IMR-90 (cell line): ENCODE measurements at regions not wholly inside any gene's neighbourhood (a gene's known extent, or its start where the extent isn't known, plus 50 kb on each side); places are given as distances from the start of the nearest gene placed in this dataset.

Experiments
- ATAC-seq: fragments of 200-7000 bp; cut with Tn5 transposase; 2 replicates; pipeline ENCODE4 v1.9.1; 2020; ENCODE audit warnings: low read depth, mild to moderate bottlenecking, moderate library complexity
- BruUV-seq: library from RNA; stranded (reverse); fragments of 400-500 nt; replicated peaks from 2 replicates; lab custom pipeline; 2021; lab: Mats Ljungman, UMichigan
- CTCF ChIA-PET: fragments of 300-600 bp; formaldehyde crosslinking; extraction: SDS; loops from one replicate; lab custom pipeline; 2021; ENCODE audit warnings: antibody characterized with exemption; lab: Yijun Ruan, JAX
- POLR2A ChIA-PET: fragments of 300-600 bp; sonication (Branson Sonifier 250); formaldehyde crosslinking; loops from one replicate; lab custom pipeline; 2022; ENCODE audit warnings: antibody characterized with exemption; ENCODE audit not compliant: unreplicated experiment; lab: Charles Lee
- DNase-seq: peaks from one replicate; pipeline ENCODE4 v3.0.0; 2013
- H2AFZ ChIP-seq: replicated peaks from 2 replicates; pipeline ENCODE3; 2013; ENCODE audit warnings: low read length, mild to moderate bottlenecking; ENCODE audit not compliant: poor library complexity
- H2AK5ac ChIP-seq: 2 replicates; pipeline ENCODE4 v1.6.1; 2013; ENCODE audit warnings: low read depth, low read length, inconsistent platforms
- H2AK9ac ChIP-seq: replicated peaks from 2 replicates; pipeline ENCODE3; 2013; ENCODE audit warnings: mild to moderate bottlenecking, low read depth, low read length, moderate library complexity; ENCODE audit not compliant: poor library complexity
- H2BK120ac ChIP-seq: 2 replicates; pipeline ENCODE4 v1.6.1; 2013; ENCODE audit warnings: low read depth, low read length, inconsistent platforms
- H2BK15ac ChIP-seq: 3 replicates; pipeline ENCODE4 v1.6.1; 2013; ENCODE audit warnings: low read depth, low read length, inconsistent platforms
- H2BK20ac ChIP-seq: 2 replicates; pipeline ENCODE4 v1.6.1; 2013; ENCODE audit warnings: low read depth, mild to moderate bottlenecking, inconsistent platforms, low read length, moderate library complexity
- H2BK5ac ChIP-seq: 2 replicates; pipeline ENCODE4 v1.6.1; 2013; ENCODE audit warnings: mild to moderate bottlenecking, low read depth, low read length, inconsistent platforms; ENCODE audit not compliant: poor library complexity, severe bottlenecking
- H3K14ac ChIP-seq: replicated peaks from 2 replicates; pipeline ENCODE4 v1.6.1; 2013; ENCODE audit warnings: low read depth, low read length, inconsistent platforms
- H3K18ac ChIP-seq: 2 replicates; pipeline ENCODE4 v1.6.1; 2013; ENCODE audit warnings: low read depth, low read length, control low read depth
- H3K23ac ChIP-seq: 2 replicates; pipeline ENCODE4 v1.6.1; 2013; ENCODE audit warnings: low read depth, low read length, inconsistent platforms
- H3K27ac ChIP-seq: 2 replicates; pipeline ENCODE4 v1.5.1; 2013; ENCODE audit warnings: mild to moderate bottlenecking, control low read depth, low read length; ENCODE audit not compliant: insufficient read depth
- H3K27me3 ChIP-seq: 2 replicates; pipeline ENCODE4 v1.6.1; 2013; ENCODE audit warnings: low read length; ENCODE audit not compliant: control insufficient read depth, insufficient read depth
- H3K36me3 ChIP-seq: 2 replicates; pipeline ENCODE4 v1.6.1; 2013; ENCODE audit warnings: low read length, mixed read lengths; ENCODE audit not compliant: control insufficient read depth, insufficient read depth
- H3K4ac ChIP-seq: 2 replicates; pipeline ENCODE4 v1.6.1; 2013; ENCODE audit warnings: low read depth, low read length, inconsistent platforms
- H3K4me1 ChIP-seq: 2 replicates; pipeline ENCODE4 v1.6.1; 2013; ENCODE audit warnings: low read length, mixed read lengths; ENCODE audit not compliant: control insufficient read depth, insufficient read depth
- H3K4me2 ChIP-seq: 2 replicates; pipeline ENCODE4 v1.6.1; 2013; ENCODE audit warnings: low read depth, mild to moderate bottlenecking, control low read depth, low read length, moderate library complexity
- H3K4me3 ChIP-seq: 2 replicates; pipeline ENCODE4 v1.5.1; 2013; ENCODE audit warnings: low read depth, mild to moderate bottlenecking, control low read depth, low read length, moderate library complexity; ENCODE audit not compliant: insufficient read depth
- H3K56ac ChIP-seq: 2 replicates; pipeline ENCODE4 v1.6.1; 2013; ENCODE audit warnings: low read length, inconsistent platforms; ENCODE audit not compliant: insufficient read depth; ENCODE audit errors: extremely low read depth
- H3K79me1 ChIP-seq, 2 experiments: 2 replicates each; pipeline ENCODE4 v1.6.1; 2013; ENCODE audit warnings: low read length in 2 of 2, inconsistent platforms in 1 of 2, low read depth in 1 of 2
- H3K9ac ChIP-seq: 2 replicates; pipeline ENCODE4 v1.6.1; 2013; ENCODE audit warnings: low read depth, low read length, control low read depth
- H3K9me1 ChIP-seq: 2 replicates; pipeline ENCODE4 v1.6.1; 2013; ENCODE audit warnings: low read length, inconsistent platforms; ENCODE audit not compliant: insufficient read depth
- H3K9me3 ChIP-seq: 2 replicates; pipeline ENCODE4 v1.6.1; 2013; ENCODE audit warnings: low read length; ENCODE audit not compliant: control insufficient read depth, insufficient read depth
- H4K20me1 ChIP-seq: 2 replicates; pipeline ENCODE4 v1.6.1; 2013; ENCODE audit warnings: low read length, inconsistent platforms; ENCODE audit not compliant: insufficient read depth
- H4K5ac ChIP-seq: 2 replicates; pipeline ENCODE4 v1.6.1; 2013; ENCODE audit warnings: mild to moderate bottlenecking, low read depth, low read length, control low read depth
- H4K8ac ChIP-seq, 2 experiments: 2 replicates each; pipeline ENCODE4 v1.6.1; 2013; ENCODE audit warnings: low read depth in 2 of 2, low read length in 2 of 2, control low read depth in 1 of 2, inconsistent platforms in 1 of 2
- H4K91ac ChIP-seq: 2 replicates; pipeline ENCODE4 v1.6.1; 2013; ENCODE audit warnings: low read depth, low read length, inconsistent platforms; ENCODE audit not compliant: insufficient read depth
- BHLHE40 ChIP-seq: fragments of 150-350 bp; IDR thresholded peaks from 2 replicates; pipeline ENCODE4 v1.6.1; 2016; ENCODE audit warnings: mild to moderate bottlenecking, low read depth, low read length
- CEBPB ChIP-seq: IDR thresholded peaks from 2 replicates; pipeline ENCODE4 v1.6.1; 2012; ENCODE audit warnings: low read depth, low read length, improper control_type of control experiment
- CHD1 ChIP-seq: IDR thresholded peaks from 2 replicates; pipeline ENCODE4 v1.6.1; 2012; ENCODE audit warnings: low read depth, low read length, improper control_type of control experiment
- FOS ChIP-seq: fragments of 150-350 bp; IDR thresholded peaks from 2 replicates; pipeline ENCODE4 v1.6.1; 2016; ENCODE audit warnings: low read depth, low read length
- MAFK ChIP-seq: IDR thresholded peaks from 2 replicates; pipeline ENCODE4 v1.6.1; 2012; ENCODE audit warnings: low read depth, low read length, improper control_type of control experiment
- MAZ ChIP-seq: IDR thresholded peaks from 2 replicates; pipeline ENCODE4 v1.6.1; 2012; ENCODE audit warnings: low read depth, mild to moderate bottlenecking, low read length, improper control_type of control experiment, moderate library complexity, borderline replicate concordance
- MXI1 ChIP-seq: IDR thresholded peaks from 2 replicates; pipeline ENCODE4 v1.6.1; 2012; ENCODE audit warnings: low read depth, mild to moderate bottlenecking, low read length, moderate library complexity, borderline replicate concordance
- NFE2L2 ChIP-seq: fragments of 150-350 bp; IDR thresholded peaks from 2 replicates; pipeline ENCODE4 v1.6.1; 2016; ENCODE audit warnings: low read depth, mild to moderate bottlenecking, low read length
- POLR2A ChIP-seq: IDR thresholded peaks from 2 replicates; pipeline ENCODE4 v1.6.1; 2012; ENCODE audit warnings: mild to moderate bottlenecking, low read depth, low read length
- RAD21 ChIP-seq: IDR thresholded peaks from 2 replicates; pipeline ENCODE4 v1.6.1; 2012; ENCODE audit warnings: low read length, improper control_type of control experiment
- RCOR1 ChIP-seq: IDR thresholded peaks from 2 replicates; pipeline ENCODE4 v1.6.1; 2012; ENCODE audit warnings: mild to moderate bottlenecking, low read length, improper control_type of control experiment; ENCODE audit not compliant: insufficient replicate concordance
- RFX5 ChIP-seq: IDR thresholded peaks from 2 replicates; pipeline ENCODE4 v1.8.0; 2012; ENCODE audit warnings: low read depth, mild to moderate bottlenecking, low read length, moderate library complexity
- SMC3 ChIP-seq: fragments of 150-350 bp; IDR thresholded peaks from 2 replicates; pipeline ENCODE4 v1.6.1; 2016; ENCODE audit warnings: low read depth, mild to moderate bottlenecking, antibody characterized with exemption, low read length, moderate library complexity
- WGBS, 2 experiments: methylation state at CpG; one replicate each; pipeline versions ENCODE4 v1.1.5 to v1.1.7; 2013; ENCODE audit warnings: missing lambda C conversion rate in 2 of 2; ENCODE audit not compliant: insufficient read length in 1 of 2; ENCODE audit errors: extremely low coverage in 2 of 2; 5-methylcytosine and 5-hydroxymethylcytosine counted together
- dilution Hi-C: fragments of 300-500 bp; cut with HindIII; formaldehyde crosslinking; loops from one replicate; pipeline ENCODE4 v1.14.3; 2018; ENCODE audit warnings: low sequenced_read_pairs; ENCODE audit not compliant: unreplicated experiment
- in situ Hi-C: fragments of 300-500 bp; cut with MboI; formaldehyde crosslinking; loops from 3 replicates; pipeline ENCODE4 v1.14.3; 2019; ENCODE audit warnings: low sequenced_read_pairs, inconsistent platforms, mixed read lengths
- intact Hi-C: fragments of 100-400 bp; cut with micrococcal nuclease; formaldehyde crosslinking; loops from 2 replicates; pipeline ENCODE4 v1.10.0; 2022
- TF ChIP-seq, protein P1 (sequence below): fragments of 150-350 bp; IDR thresholded peaks from 2 replicates; pipeline ENCODE4 v1.6.1; 2017; ENCODE audit warnings: mild to moderate bottlenecking, antibody characterized with exemption, low read length, low read depth
- TF ChIP-seq, protein P2 (sequence below): conservative IDR thresholded peaks from 2 replicates; pipeline ENCODE4 v1.5.1; 2012; ENCODE audit warnings: mild to moderate bottlenecking, low read depth, low read length, improper control_type of control experiment
- TF ChIP-seq, protein P3 (sequence below): fragments of 150-350 bp; IDR thresholded peaks from 2 replicates; pipeline ENCODE4 v1.6.1; 2016; ENCODE audit warnings: low read depth, mild to moderate bottlenecking, low read length, moderate library complexity, borderline replicate concordance

DNA sequence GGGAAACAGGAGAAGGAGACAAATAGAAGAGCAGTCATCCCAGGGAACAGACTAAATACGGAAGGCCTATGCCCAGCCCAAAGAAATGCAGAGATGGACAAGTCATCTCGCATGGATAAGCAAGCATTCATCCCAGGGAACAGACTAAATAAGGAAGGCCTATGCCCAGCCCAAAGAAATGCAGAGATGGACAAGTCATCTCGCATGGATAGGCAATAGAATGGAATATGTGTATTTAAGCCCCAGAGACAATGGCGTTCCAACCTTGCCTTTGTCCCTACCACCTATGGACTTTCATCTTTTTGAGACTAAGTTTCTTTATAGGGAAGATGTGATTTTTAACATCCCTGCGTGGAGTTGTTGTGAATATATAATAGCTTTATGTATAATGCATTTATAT lies 242.2 kb upstream of the TNC start:
- no peak for ATAC-seq
- no peak overlapping the region for H3K27ac ChIP-seq
- BruUV-seq, result no TSS peak

More for the DNA sequence above, 242.2 kb upstream of the TNC start:
- Histone ChIP-seq H3K9ac (no peak overlapping the region), H3K27me3 (no peaks in the 10 kb centered on the region; the same call in 1 of the 2 replicates), H4K91ac (no peak overlapping the region), H2BK5ac (no peak overlapping the region), H3K4me2 (no peak overlapping the region), H3K9me3 (no peaks in the 10 kb centered on the region), H3K79me1 (no peaks in the 10 kb centered on the region), H2AK5ac (no peak overlapping the region), H3K14ac (no peak overlapping the region), H3K18ac (no peak overlapping the region), H3K4me1 (peaks cover 2% of the 10 kb centered on the region), H3K4me3 (no peak overlapping the region), H2AK9ac (no peak overlapping the region), H2BK120ac (no peak overlapping the region), H4K20me1 (no peaks in the 10 kb centered on the region), H3K4ac (no peak overlapping the region), H3K36me3 (no peaks in the 10 kb centered on the region), H3K23ac (no peak overlapping the region), H2AFZ (no peak overlapping the region), H2BK20ac (no peak overlapping the region), H4K5ac (no peak overlapping the region), H4K8ac (no peak overlapping the region), H2BK15ac (no peak overlapping the region), H3K9me1 (no peaks in the 10 kb centered on the region), H3K56ac (no peak overlapping the region)
- in situ Hi-C loops, result no loop called here
- TF ChIP-seq NFE2L2 (no peak), RCOR1 (no peak), MXI1 (no peak), RAD21 (no peak), MAFK (no peak), RFX5 (no peak), MAZ (no peak), SMC3 (no peak), POLR2A (no peak), CEBPB (no peak), BHLHE40 (no peak), CHD1 (no peak), FOS (no peak)
- TF ChIP-seq, protein P1, sequence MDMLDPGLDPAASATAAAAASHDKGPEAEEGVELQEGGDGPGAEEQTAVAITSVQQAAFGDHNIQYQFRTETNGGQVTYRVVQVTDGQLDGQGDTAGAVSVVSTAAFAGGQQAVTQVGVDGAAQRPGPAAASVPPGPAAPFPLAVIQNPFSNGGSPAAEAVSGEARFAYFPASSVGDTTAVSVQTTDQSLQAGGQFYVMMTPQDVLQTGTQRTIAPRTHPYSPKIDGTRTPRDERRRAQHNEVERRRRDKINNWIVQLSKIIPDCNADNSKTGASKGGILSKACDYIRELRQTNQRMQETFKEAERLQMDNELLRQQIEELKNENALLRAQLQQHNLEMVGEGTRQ, result no peak
- TF ChIP-seq, protein P2, sequence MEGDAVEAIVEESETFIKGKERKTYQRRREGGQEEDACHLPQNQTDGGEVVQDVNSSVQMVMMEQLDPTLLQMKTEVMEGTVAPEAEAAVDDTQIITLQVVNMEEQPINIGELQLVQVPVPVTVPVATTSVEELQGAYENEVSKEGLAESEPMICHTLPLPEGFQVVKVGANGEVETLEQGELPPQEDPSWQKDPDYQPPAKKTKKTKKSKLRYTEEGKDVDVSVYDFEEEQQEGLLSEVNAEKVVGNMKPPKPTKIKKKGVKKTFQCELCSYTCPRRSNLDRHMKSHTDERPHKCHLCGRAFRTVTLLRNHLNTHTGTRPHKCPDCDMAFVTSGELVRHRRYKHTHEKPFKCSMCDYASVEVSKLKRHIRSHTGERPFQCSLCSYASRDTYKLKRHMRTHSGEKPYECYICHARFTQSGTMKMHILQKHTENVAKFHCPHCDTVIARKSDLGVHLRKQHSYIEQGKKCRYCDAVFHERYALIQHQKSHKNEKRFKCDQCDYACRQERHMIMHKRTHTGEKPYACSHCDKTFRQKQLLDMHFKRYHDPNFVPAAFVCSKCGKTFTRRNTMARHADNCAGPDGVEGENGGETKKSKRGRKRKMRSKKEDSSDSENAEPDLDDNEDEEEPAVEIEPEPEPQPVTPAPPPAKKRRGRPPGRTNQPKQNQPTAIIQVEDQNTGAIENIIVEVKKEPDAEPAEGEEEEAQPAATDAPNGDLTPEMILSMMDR, result no peak
- TF ChIP-seq, protein P3, sequence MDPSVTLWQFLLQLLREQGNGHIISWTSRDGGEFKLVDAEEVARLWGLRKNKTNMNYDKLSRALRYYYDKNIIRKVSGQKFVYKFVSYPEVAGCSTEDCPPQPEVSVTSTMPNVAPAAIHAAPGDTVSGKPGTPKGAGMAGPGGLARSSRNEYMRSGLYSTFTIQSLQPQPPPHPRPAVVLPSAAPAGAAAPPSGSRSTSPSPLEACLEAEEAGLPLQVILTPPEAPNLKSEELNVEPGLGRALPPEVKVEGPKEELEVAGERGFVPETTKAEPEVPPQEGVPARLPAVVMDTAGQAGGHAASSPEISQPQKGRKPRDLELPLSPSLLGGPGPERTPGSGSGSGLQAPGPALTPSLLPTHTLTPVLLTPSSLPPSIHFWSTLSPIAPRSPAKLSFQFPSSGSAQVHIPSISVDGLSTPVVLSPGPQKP, result no peak
- intact Hi-C loops, result no loop called here
- WGBS, 2 experiments, result no CpG with 5 or more reads among the region's 5 CpGs
- ChIA-PET POLR2A (no interaction called here), CTCF (no interaction called here)
- DNase-seq, result no peak
- dilution Hi-C loops, result no loop called here
